Sigmoid colon (tissue), 4 donors: ENCODE measurements at regions not wholly inside any gene's neighbourhood (a gene's known extent, or its start where the extent isn't known, plus 50 kb on each side); places are given as distances from the start of the nearest gene placed in this dataset.

Experiments
- EP300 ChIP-seq, 4 donors: sonication (generic); formaldehyde crosslinking; IDR thresholded peaks; one replicate each; pipeline ENCODE4 v1.6.1; 2017; ENCODE audit warnings: antibody characterized with exemption in 4 of 4
- POLR2A ChIP-seq, 2 donors: fragments of 450-650 bp; IDR thresholded peaks; one replicate each; pipeline ENCODE4 v1.6.1; 2016; ENCODE audit warnings: antibody characterized with exemption in 2 of 2, mild to moderate bottlenecking in 2 of 2, moderate library complexity in 2 of 2

DNA sequence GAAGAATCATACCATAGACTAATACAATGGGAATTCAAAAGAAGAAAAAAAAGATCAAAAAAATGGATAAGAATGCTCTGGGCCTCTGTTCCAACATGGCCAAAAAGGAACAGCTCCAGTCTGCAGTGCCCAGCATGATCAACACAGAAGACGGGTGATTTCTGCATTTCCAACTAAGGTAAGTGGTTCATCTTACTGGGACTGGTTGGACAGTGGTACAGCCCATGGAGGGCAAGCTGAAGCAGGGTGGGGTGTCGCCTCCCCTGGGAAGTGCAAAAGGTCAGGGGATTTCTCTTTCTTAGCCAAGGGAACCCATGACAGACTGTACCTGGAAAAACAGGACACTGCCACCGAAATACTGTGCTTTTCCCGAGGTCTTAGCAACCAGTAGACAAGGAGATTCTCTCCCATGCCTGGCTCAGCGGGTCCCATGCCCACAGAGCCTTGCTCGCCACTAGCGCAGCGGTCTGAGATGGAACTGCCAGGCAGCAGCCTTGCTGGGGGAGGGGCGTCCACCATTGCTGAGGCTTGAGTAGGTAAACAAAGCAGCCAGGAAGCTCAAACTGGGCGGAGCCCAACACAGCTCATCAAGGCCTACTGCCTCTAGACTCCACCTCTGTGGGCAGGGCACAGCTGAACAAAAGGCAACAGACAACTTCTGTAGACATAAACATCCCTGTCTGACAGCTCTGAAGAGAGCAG is 428.4 kb downstream of the MN1 start:
- TF ChIP-seq POLR2A (IDR thresholded peaks at IDR 0.05) (no peak), EP300 (IDR thresholded peaks at IDR 0.05) (no peak)
